GM18498 (cell line): ENCODE measurements at regions not wholly inside any gene's neighbourhood (a gene's known extent, or its start where the extent isn't known, plus 50 kb on each side); places are given as distances from the start of the nearest gene placed in this dataset.
"Not testable (repeated sequence)": the region's sequence is repeated elsewhere in the genome, so short reads cannot be mapped to it uniquely, and the experiment has no call there.

Experiments used
- ATAC-seq: cut with Tn5 transposase; IDR thresholded peaks from one replicate; pipeline ENCODE4 v1.9.1; 2021; ENCODE audit warnings: mild to moderate bottlenecking, moderate library complexity; ENCODE audit not compliant: unreplicated experiment

DNA sequence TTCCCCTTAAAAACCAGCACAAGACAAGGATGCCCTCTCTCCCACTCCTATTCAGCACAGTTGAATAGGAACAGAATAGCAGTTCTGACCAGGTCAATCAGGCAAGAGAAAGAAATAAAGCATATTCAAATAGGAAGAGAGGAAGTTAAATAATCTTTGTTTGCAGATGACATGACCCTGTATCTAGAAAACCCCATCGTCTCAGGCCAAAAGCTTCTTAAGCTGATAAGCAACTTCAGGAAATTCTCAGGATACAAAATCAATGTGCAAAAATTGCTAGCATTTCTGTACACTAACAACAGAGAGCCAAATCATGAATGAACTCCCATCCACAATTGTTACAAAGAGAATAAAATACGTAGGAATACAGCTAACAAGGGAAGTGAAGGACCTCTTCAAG, 394.1 kb upstream of the NFIA start:
- not testable (repeated sequence) for ATAC-seq

- ATAC-seq, result no peak
These were observed 401.1 kb upstream of the NFIA start for GRCh38 chr1:60681095-60681860.

DNA sequence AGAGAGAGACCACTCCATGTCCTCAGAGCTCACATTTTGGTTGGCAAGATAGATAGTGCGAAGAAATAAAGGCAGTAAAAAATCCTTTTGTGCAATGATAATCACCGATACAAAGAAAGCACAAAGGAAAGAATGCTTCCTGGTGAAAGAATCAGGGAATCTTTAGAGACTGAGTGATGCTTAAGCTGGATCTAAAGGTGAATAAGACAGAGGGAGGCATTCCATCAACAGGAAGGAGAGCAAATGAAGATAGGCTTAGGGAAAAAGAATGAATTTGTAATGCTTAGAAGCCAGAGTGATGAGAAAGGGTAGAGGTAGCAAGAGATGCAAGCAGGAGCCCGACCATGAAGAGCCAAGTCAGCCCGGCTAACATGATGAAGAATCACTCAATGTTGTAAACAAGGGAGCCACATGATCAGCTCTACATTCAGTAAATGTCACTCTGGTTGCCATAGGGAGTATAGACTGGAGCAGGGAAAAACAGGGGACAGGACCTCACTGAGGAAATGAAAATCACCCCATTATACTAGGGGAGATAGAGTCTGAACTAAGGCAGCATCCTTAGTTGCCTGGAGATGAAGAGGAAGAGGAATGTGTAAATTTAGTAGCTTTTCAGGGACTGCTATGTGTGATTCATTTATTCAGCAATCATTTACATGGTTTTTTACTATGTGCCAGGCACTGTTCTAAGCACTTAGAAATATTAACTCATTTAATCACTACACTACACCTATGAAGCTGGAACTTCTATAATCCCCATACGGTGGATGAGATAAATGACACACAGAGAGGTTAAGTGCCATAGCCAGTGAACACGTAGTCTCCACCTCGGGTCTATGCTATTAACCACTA, 402.6 kb upstream of the NFIA start:
- no peak for ATAC-seq

DNA sequence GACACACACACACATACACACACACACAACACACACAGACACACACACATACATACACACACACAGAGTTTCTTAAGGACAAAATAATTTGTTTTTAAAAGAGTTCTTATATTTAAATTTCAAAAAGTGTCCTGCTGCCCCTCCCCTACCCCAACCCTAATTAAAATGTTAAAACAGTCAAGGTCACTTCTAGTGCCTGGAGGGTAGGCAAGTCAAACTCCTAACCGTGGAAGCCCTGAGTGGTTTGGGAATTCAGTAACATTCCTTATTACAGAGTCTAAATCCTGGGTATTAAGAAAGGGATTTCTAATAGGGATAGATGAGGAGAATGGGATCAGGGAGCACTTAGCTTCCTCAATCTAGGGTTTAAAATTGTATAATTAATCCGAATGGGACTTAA, 403.6 kb upstream of the NFIA start:
- no peak for ATAC-seq

GRCh38 chr1:60678391-60678790, 404.0 kb upstream of the NFIA start:
- ATAC-seq, result no peak

DNA sequence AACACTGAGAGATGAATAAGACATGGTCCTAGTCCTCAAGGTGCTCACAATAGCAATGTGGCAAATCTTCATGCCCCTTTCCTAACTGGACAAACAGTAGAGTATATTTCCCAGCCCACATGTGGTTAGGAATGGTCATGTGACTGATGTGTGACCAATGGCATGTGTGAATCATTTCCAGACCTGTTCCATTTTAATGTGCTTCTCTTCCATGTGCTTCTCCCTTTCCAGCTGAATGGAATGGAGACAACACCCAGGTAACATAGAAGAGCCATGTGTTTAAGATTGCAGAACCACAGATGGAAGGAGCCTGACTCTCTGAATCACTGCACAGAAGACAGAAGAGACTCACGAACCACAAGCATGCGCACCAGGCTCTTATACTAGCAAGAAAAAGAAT, 409.9 kb upstream of the NFIA start:
- ATAC-seq, result no peak

DNA sequence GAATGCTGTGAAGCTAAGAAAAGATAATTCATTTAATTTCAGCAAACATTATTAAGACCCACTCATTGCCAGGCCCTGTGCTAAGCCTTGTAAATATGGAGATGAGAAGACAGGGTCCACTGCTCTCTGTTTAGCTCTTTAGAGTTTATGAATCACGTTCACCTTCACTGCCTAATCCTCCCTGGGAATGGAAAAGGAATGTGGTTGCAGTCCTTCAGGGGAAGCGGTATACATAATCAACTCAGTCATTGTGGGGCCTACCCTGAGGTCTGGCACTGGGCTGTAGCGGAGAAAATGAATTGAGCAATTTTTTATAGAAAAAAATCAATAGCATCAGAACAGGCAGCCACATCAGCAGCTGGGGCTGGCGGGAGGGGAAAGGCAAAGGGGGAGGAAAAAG, 412.1 kb upstream of the NFIA start:
- no peak for ATAC-seq

- no peak for ATAC-seq
These were observed 413.8 kb upstream of the NFIA start for GRCh38 chr1:60668585-60668984.

DNA sequence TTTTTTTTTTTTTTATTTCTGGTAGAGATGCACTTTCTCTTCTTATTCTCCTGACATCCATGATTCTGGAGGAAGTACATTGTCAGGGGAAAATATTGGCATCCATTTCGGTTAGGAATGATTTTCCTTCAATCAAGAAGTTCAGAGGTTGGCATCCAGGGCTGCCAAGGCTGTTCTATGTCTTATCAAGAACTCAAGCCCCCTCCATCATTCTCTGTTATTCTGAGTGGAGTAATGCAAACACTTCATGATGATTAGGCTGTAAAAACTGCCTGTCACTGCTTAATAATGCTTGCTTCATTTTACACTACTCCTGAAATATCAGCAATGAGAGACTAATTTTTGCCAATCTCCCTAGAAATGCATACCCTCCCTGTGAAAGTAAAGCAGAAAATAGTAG, 417.1 kb upstream of the NFIA start:
- no peak for ATAC-seq

GRCh38 chr1:60664086-60664625, 418.2 kb upstream of the NFIA start:
- ATAC-seq, result no peak

GRCh38 chr1:60662486-60663044, 419.8 kb upstream of the NFIA start:
- no peak for ATAC-seq

DNA sequence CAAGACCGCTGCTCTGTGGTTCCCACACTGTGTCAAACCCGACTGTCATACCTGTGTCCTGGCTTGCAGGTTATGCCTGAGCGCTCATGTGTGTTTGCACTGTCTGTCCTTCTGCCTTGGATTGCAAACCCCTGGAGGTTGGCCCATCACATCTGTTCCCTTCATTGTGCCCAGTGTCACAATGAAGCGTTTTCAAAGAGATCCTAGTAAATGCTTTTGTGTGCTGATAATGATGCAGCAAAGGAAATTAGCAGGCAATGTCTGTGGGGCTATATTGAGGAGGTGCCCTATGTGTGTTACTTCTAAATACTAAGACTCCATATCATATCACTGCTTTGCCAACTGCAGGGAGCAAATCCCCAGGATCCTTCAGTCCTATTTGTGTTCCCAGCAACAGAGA, 424.4 kb upstream of the NFIA start:
- ATAC-seq, result no peak

GRCh38 chr1:60655679-60656355, 426.5 kb upstream of the NFIA start:
- no peak for ATAC-seq

GRCh38 chr1:60640033-60640551, 442.3 kb upstream of the NFIA start:
- ATAC-seq, result not testable (repeated sequence)

DNA sequence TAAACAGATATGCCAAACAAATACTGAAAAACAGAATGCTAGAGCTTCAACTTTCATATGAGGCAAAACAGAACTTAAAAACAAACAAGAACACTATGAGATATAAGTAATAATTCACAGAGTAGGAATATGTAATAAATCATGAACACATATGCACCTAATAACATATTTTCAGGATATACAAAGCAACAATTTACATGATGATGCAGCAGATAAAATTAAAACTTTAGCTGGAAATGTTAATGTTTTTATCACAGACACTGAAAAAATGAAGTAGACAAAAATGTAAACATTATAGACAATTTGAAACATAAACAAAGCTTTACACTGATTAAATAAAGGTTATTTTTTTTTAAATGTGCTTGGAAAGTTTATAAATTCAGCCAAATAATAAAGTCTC, 443.1 kb upstream of the NFIA start:
- ATAC-seq, result no peak

DNA sequence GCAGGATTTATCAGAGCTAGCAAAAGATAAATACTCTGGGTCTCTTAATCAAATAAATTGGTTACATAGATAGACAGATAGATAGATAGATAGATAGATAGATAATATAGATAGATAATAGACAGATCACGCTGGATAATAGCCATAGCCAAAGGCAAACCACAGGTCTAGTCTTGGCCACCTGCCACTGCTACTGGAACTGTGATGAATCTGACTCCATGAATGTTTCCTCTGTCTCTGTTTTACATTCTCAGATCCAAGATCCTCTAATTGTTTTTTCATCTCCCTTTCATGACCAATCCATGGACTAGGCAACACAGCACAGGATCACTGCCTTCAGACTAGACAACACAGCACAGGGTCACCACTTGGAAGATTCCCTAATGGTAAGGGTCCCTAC, 444.7 kb upstream of the NFIA start:
- ATAC-seq, result no peak

- ATAC-seq, result no peak
These were observed 445.4 kb upstream of the NFIA start for GRCh38 chr1:60636946-60637345.

- no peak for ATAC-seq
These were observed 448.3 kb upstream of the NFIA start for GRCh38 chr1:60634106-60634505.

GRCh38 chr1:60622486-60622885, 459.9 kb upstream of the NFIA start:
- no peak for ATAC-seq

DNA sequence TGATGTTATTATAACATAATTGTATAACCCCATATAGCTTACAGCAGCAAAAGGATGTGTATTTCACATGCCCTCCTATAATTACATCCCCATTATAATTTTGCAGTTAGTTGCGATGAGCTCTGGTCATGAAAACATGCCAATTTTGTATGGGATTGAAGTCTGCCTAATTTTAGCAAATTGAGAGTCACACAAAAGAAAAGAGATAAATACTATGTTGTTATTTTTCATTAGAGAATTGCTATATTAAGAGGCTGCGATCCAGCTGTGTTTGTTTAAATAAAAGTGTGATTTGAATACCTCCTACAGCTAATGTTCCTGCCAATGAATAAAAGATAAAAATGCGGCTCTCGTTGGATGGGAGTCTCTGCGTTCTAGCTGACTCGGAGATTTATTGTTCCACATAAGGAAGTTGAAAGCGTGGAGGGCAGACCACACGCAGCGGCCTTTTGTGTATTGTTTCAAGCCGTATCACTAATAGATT, 461.0 kb upstream of the NFIA start:
- no peak for ATAC-seq

GRCh38 chr1:60620087-60620486, 462.3 kb upstream of the NFIA start:
- no peak for ATAC-seq
